NCI-H526 treated with DMSO at 0.1 percent for 48 hours (cell line): ENCODE measurements at regions not wholly inside any gene's neighbourhood (a gene's known extent, or its start where the extent isn't known, plus 50 kb on each side); places are given as distances from the start of the nearest gene placed in this dataset.
"Not testable (repeated sequence)": the region's sequence is repeated elsewhere in the genome, so short reads cannot be mapped to it uniquely, and the experiment has no call there.

Experiments
- DNase-seq: peaks from one replicate; lab custom pipeline; 2025; lab: John Stamatoyannopoulos, UW

DNA sequence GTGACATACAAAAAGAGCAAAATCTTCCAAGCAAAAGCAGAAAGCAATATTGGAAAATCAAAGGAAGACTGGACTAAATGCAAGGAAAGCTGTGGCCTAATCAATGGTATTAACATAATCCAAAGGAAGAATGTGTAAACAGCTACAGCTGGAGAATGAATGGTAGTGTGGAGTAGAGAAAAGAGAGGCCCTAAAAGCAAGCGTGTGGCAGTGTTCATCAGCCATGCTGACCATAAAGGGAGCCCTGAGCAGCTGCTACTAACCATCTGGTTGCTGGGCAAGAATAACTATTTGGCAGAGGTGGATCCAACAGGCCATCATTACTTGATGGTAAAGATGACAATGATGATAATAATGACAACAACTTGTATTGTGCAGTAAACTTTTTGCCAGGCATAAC, 148.5 kb upstream of the BEND6 start:
- DNase-seq: no peak

DNA sequence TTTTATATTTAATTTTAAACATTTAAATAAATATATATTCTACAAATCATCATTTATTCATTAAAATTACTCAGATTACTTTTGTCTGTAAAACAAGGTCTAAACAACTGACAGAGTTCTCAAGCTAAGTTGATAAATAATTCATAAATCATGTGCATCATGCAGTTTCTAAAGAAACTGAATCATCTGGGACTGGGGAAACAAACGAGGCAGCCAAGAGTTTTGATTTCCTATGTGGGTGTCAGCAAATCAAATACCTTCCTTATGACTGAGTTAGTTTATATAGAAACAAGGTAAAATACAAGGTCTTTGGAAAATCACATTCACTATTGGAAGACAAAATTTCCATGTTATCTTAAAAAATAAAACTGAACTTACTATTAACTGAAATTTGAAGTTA, 149.9 kb upstream of the BEND6 start:
- no peak for DNase-seq

DNA sequence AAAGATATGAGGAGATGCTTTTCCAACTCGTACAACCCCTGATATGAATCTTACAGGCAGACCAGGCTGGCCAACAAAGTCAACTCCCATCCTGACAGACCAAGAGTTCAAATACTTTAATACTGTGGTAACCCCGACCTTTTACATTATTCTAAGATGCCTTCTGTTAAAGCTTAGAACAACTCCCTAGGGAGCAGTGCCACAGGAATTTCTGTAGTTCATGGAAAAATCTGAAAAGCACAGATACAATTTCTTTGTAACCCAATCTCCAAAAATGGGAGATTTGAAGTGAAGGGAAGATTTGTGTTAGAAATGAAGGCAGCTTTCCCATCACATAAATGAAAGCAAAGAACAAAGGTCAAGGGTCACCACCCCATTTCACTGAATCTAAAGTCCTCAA, 151.3 kb upstream of the BEND6 start:
- no peak for DNase-seq

DNA sequence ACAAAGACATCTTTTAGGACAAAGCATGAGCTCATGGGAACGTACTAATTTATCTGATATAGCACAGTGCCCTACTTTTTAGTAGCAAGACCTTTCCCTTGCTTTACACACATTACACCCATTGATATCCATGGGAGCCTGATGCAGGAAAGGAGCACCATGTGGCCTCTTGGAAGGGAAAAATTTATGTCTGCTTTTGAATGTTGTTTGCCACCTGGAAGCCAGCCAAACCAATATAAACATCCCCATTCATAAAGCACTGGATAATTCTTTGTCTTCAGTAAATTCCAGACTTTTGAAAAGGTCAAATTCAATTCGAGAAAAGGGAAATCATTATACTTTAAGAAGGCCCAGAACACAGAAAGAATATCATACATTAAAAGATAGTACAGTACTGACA, 152.3 kb upstream of the BEND6 start:
- no peak for DNase-seq

DNA sequence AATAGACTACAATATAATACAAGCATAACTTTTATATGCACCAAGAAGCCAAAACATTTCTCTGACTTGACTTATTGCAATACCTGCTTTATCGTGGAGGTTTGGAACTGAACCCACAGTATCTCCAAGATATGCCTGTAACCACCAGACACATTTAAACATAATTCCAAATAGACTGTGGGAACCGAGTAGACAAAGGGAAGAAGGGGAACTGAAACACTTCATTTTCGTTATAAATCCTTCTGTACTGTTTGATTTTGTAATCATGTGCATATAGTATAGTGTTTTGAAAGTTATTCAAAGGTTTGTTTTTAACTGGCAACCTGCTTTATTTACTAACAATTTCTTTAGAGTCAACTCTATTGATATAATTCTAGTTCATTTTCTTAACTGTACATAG, 154.9 kb upstream of the BEND6 start:
- DNase-seq: no peak

DNA sequence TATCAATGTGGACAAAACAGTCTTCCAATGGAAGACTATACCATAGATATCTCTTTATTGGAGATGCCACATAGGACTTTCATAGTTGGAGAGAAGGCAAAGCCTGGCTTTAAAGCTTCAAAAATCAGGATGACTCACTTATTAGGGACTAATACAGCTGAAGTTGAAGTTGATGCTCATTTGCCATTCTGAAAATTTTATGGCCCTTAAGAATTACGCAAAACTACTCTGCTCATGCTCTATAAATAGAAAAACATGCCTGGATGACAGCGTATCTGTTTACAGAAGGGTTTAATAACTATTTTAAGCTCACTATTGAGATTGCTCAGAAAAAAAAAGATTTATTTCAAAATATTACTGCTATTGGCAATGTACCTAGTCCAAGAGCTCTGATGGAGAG, 155.5 kb upstream of the DST start:
- no peak for DNase-seq

DNA sequence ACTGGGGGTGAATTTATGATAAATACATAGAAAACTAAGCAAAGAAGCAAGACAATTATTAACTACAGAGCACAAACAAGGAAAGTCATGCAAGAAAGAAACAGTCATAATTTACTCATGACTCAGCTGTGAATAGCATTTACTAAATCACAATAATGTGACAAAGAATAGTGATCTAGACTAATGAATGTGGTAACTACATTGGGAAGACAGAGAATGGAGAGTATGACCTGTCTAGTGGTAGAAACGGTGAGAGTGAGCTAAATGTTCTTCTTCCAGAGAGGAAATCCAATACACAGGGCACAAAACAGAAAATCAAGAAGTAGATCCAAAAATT, 153.5 kb upstream of the DST start:
- DNase-seq: no peak

DNA sequence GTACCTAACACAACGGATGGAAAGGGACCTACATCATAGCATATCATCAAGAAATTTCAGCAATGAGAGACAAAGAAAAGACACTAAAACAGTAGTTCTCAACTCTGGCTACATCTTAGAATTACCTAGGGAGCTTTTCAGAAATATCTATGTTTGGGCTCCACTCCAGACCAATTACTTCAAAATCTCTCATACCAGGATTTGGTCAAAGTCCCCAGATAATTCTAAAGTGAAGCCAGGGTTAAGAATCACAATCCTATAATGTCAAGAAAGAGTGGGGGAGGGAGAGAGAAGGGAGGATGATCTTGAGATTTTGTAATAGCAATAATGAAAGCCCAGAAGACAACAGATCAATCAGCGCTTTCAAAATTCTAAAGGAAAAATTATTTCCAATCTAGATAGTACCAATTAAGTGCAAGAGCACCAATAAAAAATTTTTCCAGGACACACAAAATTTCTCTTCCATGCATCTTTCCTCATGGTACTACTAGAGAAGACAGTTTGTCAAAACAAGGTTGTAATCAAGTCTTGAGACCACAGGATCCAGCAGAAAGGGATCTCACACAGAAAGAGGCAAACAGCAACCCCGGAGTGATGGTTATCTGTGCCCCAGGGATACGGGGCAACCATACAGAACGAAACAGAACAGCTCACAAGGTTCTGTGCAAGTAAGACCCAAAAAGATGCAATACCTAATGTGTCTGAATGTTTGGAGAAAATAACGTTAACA, 152.9 kb upstream of the DST start:
- DNase-seq: no peak

DNA sequence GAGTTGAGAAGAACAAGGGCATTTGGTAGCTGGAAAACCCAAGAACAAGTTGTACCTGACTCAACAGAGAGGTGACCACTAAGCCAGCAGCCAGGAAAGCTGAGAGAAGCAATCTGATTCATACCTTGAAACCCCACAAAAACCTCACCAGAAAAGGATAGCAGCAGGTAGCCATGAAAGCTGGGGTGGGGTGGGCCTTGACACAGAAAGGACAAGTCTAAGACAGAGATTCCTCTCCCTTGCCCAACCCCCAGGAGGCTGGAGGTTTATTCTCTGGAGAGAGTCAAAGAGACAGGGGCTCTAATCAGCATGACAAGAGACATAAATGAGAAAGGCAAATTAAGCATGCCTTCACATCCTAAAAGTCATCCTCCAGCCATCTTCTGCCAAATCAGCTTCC, 151.7 kb upstream of the DST start:
- no peak for DNase-seq

DNA sequence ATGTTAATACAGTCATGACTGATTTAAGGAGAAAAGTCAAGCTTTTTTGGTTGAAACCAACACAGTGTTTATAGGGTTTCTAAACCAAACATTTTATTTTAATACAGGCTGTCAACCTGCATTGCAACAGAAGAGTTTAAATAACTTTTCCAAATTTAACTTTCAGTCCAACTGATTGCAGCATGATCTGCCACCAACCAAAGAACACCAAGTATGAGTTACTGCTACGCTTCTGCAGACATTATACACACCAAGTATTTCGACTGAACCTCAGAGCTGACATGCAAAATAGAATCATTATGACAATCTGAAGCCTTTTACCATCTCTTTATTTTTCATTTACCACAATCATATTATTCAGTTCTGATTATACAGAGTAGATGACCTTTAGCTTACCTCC, 151.2 kb upstream of the DST start:
- no peak for DNase-seq

DNA sequence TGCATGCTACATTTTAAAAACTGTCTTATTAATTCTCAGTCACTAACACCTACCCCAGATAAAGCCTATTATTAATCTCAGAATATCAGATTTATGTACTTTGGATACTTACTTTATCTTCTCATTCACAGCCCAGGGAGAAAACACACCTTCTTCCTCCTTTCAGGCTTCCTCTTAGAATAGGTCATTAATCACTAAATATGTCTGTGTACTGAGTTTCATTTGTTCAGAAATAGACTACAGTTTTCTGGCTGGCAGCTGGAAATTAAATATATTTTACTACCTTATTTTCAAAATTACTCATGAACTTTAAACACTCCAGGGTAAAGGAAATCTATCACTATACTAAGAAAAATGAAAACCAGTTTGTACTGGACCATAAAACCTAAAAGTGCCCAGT, 147.7 kb upstream of the DST start:
- no peak for DNase-seq

DNA sequence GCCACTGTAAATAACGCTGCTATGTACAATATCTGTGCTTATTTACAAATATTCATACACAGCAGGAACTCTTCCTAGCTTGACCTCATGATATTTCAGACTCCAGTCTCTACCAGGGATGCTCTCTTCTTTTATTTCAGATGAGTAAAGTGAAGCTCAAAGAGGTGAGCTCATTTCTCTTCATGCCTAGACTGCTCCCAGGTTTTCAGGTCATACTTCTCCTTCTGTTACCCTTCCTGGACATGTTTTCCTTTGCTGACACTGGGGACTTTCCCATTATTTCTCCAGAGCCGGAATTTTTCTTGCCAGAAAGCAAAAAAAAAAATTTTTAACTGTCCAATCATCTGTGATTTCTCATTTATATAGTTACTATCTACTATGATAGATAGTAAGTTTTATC, 147.2 kb upstream of the DST start:
- DNase-seq: no peak

DNA sequence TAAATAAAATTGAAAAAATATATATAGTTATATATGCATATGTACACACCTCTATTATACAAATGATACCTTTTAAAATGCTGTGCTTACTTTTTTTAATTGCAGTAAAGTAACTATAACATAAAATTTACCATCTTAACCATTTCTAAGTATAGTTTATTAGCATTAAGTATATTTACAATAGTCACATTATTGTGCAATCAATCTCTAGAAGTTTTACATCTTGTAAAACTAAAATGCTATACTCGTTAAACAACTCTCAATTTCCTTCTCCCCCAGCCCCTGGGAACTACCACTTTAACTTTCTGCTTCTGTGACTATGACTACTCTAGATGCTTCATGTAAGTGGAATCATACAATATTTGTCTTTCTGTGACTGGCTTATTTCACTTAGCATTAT, 146.7 kb upstream of the DST start:
- no peak for DNase-seq

DNA sequence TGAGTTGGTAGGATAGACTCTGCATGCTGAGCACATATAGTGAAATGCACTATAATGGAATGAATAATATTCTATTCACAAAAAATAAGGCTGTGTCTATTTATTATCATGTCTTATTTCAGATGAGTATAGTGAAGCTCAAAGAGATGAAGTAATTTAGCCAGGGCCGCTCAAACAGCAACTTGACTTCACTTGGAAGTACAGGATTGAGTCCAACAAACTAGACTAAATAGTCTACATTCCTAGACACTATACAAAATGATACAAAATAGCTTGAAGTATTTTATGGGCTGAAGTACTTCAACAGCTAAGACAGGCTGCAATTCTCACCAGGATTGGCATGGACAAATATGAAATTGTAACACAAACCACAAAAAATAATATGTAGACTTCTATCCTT, 144.5 kb upstream of the DST start:
- DNase-seq: no peak

DNA sequence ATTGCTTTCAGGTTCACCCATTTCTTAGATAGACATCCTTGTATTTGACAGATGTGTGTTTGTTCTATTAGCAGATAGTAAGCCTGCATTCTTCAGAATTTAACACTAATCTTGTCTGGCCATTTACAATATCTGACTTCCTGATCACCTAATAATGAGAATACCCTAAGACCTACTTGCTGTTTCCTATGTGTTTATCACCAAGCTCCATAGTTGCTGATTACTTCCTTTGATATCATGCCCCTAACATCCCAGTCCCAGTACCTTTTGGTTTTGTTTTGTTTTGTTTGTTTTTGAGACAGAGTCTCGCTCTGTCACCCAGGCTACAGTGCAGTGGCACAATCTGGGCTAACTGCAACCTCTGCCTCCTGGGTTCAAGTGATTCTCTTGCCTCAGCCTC, 143.6 kb upstream of the DST start:
- no peak for DNase-seq

DNA sequence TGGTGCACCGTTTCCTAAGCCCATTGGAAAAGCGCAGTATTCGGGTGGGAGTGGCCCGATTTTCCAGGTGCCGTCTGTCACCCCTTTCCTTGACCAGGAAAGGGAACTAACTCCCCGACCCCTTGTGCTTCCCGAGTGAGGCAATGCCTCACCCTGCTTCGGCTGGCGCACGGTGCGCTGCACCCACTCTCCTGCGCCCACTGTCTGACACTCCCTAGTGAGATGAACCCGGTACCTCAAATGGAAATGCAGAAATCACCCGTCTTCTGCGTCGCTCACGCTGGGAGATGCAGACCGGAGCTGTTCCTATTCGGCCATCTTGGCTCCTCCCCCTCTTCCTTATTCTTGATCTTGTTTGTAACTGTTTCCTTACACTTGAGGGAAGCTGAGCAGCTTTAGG, 142.8 kb upstream of the DST start:
- DNase-seq: not testable (repeated sequence)

DNA sequence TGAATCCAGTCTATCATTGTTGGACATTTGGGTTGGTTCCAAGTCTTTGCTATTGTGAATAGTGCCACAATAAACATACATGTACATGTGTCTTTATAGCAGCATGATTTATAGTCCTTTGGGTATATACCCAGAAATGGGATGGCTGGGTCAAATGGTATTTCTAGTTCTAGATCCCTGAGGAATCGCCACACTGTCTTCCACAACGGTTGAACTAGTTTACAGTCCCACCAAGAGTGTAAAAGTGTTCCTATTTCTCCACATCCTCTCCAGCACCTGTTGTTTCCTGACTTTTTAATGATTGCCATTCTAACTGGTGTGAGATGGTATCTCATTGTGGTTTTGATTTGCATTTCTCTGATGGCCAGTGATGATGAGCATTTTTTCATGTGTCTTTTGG, 137.4 kb upstream of the DST start:
- not testable (repeated sequence) for DNase-seq

DNA sequence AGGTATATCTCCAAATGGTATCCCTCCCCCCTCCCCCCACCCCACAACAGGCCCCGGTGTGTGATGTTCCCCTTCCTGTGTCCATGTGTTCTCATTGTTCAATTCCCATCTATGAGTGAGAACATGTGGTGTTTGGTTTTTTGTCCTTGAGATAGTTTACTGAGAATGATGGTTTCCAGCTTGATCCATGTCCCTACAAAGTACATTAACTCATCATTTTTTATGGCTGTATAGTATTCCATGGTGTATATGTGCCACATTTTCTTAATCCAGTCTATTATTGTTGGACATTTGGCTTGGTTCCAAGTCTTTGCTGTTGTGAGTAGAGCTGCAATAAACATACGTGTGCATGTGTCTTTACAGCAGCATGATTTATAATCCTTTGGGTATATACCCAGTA, 135.8 kb upstream of the DST start:
- not testable (repeated sequence) for DNase-seq

DNA sequence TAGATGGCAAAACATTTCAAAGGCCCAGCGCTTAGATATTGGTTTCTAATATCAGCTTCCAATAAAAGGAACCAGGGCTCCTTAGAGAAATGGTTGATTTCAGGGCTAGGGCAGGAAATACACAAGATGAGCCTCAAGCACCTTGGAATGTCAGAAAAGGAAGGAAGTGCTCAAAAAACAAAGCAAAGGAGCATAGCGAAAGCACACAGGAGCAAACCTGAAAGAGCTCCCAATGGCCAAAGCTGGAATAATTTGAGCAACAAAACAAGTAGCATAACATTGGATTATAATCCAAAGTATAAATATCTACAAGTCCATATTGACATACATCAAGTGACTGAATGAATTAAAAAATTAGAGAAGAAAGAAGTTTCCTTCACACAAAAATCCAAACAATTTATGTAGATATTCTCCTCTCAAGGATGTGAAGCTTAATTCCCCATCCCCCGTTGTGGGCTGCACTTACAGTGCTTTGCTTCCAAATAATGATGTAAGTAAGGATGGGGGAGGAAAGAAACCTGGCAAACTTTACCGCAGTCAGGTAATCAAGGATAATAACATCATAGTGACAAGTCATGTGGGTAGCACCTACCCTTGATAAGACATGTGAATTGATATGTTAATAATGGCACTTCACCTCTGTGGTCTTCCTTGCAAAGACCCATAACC, 132.9 kb upstream of the DST start:
- no peak for DNase-seq

DNA sequence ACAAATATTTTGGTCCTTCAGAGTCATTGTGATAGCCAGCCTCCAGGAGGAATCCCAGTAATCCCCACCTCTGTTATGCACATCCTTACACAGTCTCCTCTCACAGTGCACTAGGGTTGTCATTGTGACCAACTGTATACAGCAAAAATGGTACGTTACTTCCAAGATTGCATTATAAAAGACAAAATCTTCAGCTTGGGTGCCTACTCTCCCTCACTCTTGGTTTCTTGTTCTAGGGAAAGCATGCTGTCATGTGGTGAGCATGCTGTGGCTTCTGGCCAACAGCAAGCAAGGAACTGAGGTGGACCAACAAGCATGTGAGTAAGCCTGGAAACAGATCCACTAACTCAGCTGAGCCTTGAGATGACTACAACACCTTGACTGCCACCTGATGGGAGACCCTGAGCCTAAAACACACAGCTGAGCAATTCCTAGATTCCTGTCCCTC, 130.1 kb upstream of the DST start:
- DNase-seq: no peak

DNA sequence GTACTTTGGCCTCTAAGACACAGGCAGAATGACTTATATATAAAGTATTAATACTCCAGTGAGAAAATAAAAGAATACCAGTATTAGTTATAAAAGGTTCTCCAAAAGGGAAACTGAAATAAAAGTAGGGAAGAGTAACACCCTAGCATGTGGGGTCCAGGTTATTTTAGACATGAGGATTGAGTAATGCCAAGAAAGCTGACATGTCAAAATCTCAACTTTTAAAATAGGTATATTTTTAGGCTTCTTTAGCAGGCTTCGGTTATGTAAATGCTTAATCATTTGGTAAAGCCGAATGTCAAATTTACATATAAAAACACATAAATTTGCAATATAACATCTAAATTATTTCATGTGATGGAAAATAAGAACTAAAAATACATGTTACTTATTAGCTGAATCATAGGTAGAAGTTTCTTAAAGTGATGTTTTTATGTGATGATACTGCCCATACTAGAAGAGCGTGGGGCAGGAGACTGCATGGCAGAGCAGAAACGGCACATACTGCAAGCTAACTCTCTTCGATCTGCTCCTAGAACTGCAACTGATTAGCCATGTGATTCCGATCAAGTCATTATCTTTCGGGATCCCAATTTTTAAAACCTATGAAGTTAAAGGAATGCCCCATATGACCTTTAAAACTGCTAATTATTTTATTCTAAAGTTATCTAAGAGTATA, 129.4 kb upstream of the DST start:
- no peak for DNase-seq

DNA sequence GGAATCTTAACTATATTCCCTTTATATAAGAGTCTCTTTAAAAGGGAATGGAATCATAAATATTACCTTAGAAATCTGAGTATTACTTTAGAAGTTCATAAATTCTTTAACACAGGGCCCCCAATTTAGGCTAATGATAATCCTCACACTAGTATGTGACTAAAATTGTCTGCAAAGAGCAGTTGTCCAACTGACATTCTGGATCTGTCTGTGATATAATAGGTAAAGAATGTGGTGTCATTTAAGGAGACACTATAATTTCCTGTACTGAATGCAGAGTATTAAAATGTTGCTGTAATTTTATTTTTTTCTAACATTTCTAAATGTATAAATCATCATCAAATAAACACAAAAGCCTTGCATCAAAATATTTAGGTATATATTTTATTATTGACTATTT, 128.5 kb upstream of the DST start:
- no peak for DNase-seq

DNA sequence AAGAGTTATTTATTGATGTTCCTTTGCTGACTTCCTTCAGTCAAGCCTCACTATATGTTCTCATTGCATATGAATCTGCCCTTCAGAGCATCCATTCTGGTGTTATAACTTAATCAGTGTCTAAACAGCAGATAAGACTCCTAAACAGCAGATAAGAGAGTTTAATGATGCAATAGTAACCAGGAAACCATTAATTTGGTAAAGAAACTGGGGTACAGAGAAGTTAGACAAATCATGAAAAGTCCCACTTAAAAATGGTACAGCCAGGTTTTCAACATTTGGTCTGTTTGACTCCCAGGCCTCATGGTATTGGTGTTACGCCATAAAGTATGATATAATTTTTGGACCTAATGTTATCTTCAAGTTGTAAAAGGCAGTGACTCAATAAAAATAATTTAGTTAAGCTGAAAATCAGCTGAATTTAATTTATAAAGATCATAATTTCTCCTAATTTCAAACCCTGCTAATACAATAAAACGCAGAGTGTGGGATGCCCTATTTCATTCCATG, 127.4 kb upstream of the DST start:
- DNase-seq: no peak
